Posterior vena cava (tissue), 2 donors: ENCODE measurements at regions not wholly inside any gene's neighbourhood (a gene's known extent, or its start where the extent isn't known, plus 50 kb on each side); places are given as distances from the start of the nearest gene placed in this dataset.

ENCODE experiments used
- DNase-seq: peaks from one replicate; pipeline ENCODE4 v3.0.0-alpha.2; 2020; ENCODE audit warnings: low spot score
- intact Hi-C, 2 donors: fragments of 100-400 bp; cut with DNase I; formaldehyde crosslinking; loops; one replicate each; pipeline versions ENCODE4 v1.14.1 to v1.14.2; 2022 to 2023
- donor health status: DM: yes; HTN: yes; CAD: no.
- donor health status: DM: yes; HTN: yes; CAD: no.

- intact Hi-C loops, result no loop called here
- no peak for DNase-seq
Observed at GRCh38 chr3:31373681-31374080, 159.0 kb upstream of the STT3B start.

- DNase-seq, result no peak
- intact Hi-C loops, result loop anchor here in 1 of 2 donors (5.0 kb wide), 1 partner anchor 170 kb away; no protein-coding TSS in a partner anchor
Observed at GRCh38 chr3:31377045-31377642, 155.6 kb upstream of the STT3B start.

DNA sequence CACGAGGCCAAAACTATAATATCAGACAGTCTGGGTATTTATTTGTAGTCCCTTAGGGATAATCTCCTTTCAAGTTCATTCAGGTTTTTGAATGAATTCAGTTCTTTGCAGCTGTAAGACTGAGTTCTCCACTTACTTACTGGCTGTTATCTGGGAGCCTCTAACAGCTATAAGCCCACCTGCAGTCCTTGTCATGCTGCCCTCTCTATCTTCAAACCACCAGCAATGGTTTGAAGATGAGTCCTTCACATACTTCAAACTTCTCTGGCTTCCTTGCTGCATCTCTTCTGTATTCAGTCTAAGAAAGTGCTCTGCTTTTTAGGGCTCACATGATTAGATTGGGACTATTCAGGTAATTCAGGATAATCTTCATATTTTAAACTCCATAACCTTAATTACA, 154.5 kb upstream of the STT3B start:
- intact Hi-C loops, result loop anchor here in 1 of 2 donors (5.0 kb wide), 1 partner anchor 171 kb away; no protein-coding TSS in a partner anchor
- no peak for DNase-seq

GRCh38 chr3:31379598-31379997, 153.1 kb upstream of the STT3B start:
- intact Hi-C loops, result loop anchor here in 1 of 2 donors (5.0 kb wide), 1 partner anchor 172 kb away; no protein-coding TSS in a partner anchor
- no peak for DNase-seq

DNA sequence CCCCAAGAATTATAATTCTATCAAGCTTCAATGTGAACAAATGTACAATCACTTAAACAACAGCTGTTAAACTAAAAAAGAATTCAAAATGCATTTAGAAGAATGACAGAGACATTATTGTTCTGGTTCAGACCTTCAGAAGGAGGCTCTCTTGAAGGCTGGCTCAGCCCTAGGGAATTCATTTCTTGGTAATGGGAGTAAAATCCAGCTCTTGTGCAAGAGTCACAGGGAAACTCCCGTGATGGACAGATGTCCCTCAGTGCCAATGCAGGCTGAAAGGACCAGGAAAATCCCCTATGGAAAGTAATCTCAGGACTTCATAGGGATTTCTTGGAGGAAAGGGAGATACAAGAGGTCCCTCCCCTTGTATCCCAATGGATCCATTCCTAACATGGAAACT, 149.9 kb upstream of the STT3B start:
- intact Hi-C loops, result no loop called here
- DNase-seq, result no peak

- intact Hi-C loops, result no loop called here
- DNase-seq, result no peak
Observed at GRCh38 chr3:31384117-31384516, 148.6 kb upstream of the STT3B start.

- DNase-seq, result no peak
- intact Hi-C loops, result no loop called here
Observed at GRCh38 chr3:31389939-31390338, 142.8 kb upstream of the STT3B start.

DNA sequence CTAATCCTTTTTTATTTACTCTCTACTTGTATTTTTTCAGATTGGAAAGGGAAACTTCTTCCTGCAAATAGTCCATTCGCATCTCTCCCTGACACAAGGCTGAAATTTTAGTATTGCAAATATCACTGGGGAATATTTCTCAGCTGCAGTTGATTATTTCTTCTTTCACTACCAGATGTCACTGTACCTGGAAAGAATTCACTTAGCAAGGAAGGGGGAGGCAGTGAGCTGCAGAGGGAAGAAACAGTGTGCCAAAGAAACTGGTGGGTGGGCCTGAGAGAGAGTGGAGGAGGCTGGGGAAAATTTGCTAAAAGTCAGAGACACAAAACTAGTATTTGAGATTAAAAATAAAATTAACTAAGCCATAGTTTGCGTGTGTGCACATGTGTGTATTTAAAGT, 142.3 kb upstream of the STT3B start:
- intact Hi-C loops, result no loop called here
- DNase-seq, result no peak

DNA sequence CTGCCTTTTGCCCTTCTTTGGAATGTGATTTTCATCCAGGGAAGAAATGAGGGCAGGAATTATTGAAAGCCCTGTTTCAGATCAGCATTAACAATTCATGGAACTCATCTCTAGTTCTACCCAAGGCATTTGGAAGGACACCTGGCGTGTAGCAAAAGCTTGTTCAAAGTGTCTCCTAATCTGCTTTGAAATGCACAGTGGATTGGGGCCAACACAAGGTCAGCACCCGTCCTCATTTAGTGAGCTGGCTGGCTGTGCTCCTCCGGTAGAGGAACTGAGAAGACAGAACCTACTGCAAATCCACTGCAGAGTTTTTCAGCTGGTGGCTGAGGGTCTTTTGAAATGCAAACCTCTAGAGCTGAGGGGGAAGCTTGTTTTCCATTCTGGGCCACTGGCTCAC, 141.6 kb upstream of the STT3B start:
- intact Hi-C loops, result no loop called here

GRCh38 chr3:31392568-31392967, 140.2 kb upstream of the STT3B start:
- intact Hi-C loops, result no loop called here
- no peak for DNase-seq

More for the DNA sequence above, 141.6 kb upstream of the STT3B start:
- DNase-seq, result no peak

GRCh38 chr3:31399271-31399670, 133.5 kb upstream of the STT3B start:
- intact Hi-C loops, result no loop called here
- DNase-seq, result no peak

DNA sequence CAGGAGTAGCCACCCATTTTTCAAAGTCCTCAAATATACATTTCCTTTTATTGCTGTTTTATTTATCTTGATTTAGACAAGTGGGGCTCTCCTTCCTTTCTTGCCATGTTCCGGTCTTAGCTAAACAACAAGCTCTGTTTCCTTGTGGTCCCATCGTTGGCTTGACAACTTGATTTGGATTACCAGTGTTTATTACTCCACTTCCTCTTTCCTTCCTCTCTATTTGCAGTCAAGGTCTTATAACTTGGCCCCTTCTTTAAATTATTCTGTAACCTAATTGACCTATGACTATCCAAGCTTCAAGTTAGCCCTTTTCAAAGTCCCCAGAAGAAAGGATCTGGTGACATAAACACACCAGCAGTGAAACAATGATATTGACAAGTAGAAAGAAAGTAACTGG, 130.6 kb upstream of the STT3B start:
- no peak for DNase-seq
- intact Hi-C loops, result no loop called here

- no peak for DNase-seq
- intact Hi-C loops, result no loop called here
Observed at GRCh38 chr3:31403197-31403596, 129.5 kb upstream of the STT3B start.

DNA sequence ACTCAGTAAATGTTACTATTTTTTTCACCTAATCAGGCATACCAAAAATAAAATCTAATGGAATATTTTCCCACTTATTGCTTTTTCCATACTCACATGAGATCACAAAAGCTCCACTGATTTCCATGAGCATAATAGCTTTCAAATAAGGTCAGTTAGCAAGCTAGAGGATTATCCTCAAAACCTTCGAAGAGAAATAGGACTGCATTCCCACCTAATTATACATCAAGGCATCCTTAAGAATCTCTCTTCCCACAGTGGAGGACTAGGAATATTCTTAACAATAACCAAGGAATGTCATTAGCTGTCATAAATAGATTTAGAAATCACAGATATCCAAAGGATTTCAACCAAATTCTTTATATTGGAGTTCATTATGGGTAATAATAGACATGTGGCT, 127.9 kb upstream of the STT3B start:
- DNase-seq, result no peak
- intact Hi-C loops, result no loop called here

GRCh38 chr3:31405515-31405914, 127.2 kb upstream of the STT3B start:
- no peak for DNase-seq
- intact Hi-C loops, result no loop called here

GRCh38 chr3:31406896-31407295, 125.8 kb upstream of the STT3B start:
- intact Hi-C loops, result no loop called here
- no peak for DNase-seq

- intact Hi-C loops, result no loop called here
- DNase-seq, result no peak
Observed at GRCh38 chr3:31407665-31408064, 125.1 kb upstream of the STT3B start.

DNA sequence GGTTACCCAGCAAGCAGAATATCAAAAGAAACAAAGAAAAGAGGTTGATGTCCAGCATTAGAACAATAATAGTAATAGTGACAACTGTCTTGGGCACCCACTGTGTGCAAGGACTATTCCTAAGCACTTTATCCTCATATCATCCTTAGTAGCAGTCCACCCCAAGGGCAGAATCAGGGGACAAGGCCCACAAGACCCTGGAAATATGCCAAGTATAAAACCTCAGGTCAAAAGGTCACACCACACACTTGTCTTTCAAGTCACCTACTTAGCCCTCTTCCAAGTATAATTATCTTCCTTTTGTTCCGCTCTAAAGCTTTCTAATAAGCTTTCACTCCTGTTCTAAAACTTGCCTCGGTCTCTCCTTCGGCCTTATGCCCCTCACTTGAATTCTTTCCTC, 124.0 kb upstream of the STT3B start:
- intact Hi-C loops, result no loop called here
- no peak for DNase-seq

GRCh38 chr3:31409389-31409788, 123.3 kb upstream of the STT3B start:
- no peak for DNase-seq
- intact Hi-C loops, result no loop called here

- DNase-seq, result no peak
- intact Hi-C loops, result no loop called here
Observed at GRCh38 chr3:31409866-31410265, 122.9 kb upstream of the STT3B start.

DNA sequence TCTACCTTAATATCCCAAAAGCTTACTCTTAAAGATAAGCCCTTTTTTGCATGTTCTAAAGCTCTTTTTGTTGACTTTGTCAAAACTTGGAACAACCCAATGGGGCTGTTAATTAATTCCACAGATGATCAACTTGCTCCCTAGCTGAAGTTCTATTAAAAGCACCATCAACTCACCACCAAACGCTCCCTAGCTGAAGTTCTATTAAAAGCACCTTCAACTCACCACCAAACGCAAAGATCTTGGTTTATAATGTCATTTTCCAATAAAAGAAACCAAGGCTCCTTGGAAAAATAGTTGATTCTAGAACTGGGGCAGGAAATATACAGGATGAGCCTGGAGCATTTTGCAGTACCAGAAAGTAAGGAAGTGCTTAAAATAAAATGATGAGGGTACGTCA, 122.3 kb upstream of the STT3B start:
- intact Hi-C loops, result no loop called here
- DNase-seq, result no peak

GRCh38 chr3:31412832-31413231, 119.9 kb upstream of the STT3B start:
- intact Hi-C loops, result no loop called here
- no peak for DNase-seq
